ENCODE measurements at regions not wholly inside any gene's neighbourhood (a gene's known extent, or its start where the extent isn't known, plus 50 kb on each side); places are given as distances from the start of the nearest gene placed in this dataset.

GRCh38 chr5:88368201-88368600 lies 99.6 kb upstream of the TMEM161B start:
- H2BK120ac ChIP-seq (ENCODE audit: low read depth, low read length, poor library complexity, severe bottlenecking): no peak overlapping the region
- no peak overlapping the region for H3K23ac ChIP-seq (ENCODE audit: insufficient read length, low read depth, low read length)
- H3K4ac ChIP-seq (ENCODE audit: low read depth, low read length): no peak overlapping the region
- no peaks in the 10 kb centered on the region for H3K23me2 ChIP-seq (ENCODE audit: insufficient read length, low read depth, low read length, poor library complexity, severe bottlenecking)
- Mint-ChIP-seq H3K36me3 (ENCODE audit: insufficient read depth in 1 of 3, low read depth in 3 of 3) (no peaks in the 10 kb centered on the region), H3K9me3 (no peaks in the 10 kb centered on the region), H3K4me3 (no peak overlapping the region), H3K27me3 (ENCODE audit: low read depth) (no peaks in the 10 kb centered on the region), H3K27ac (no peak overlapping the region), H3K4me1 (peaks cover 15 to 18% of the 10 kb centered on the region in 2 experiments)
- no peak for DNase-seq
- H3K27ac ChIP-seq (ENCODE audit: insufficient read length, low read depth, low read length): no peak overlapping the region
- no CpG with 5 or more reads among the region's 2 CpGs for WGBS (ENCODE audit: extremely low coverage, insufficient read length, low lambda C conversion rate)
- H3K79me2 ChIP-seq (ENCODE audit: insufficient read depth, low read length): no peaks in the 10 kb centered on the region
- no peak overlapping the region for H3K4me2 ChIP-seq (ENCODE audit: insufficient read depth, insufficient read length, low read length)
- H3K79me1 ChIP-seq (ENCODE audit: insufficient read depth, low read depth, low read length, poor library complexity, severe bottlenecking): no peaks in the 10 kb centered on the region
- H3T11ph ChIP-seq (ENCODE audit: low read length): no peak overlapping the region
- H4K91ac ChIP-seq (ENCODE audit: insufficient read length, low read depth, low read length): no peak overlapping the region
- TF ChIP-seq, protein P1, sequence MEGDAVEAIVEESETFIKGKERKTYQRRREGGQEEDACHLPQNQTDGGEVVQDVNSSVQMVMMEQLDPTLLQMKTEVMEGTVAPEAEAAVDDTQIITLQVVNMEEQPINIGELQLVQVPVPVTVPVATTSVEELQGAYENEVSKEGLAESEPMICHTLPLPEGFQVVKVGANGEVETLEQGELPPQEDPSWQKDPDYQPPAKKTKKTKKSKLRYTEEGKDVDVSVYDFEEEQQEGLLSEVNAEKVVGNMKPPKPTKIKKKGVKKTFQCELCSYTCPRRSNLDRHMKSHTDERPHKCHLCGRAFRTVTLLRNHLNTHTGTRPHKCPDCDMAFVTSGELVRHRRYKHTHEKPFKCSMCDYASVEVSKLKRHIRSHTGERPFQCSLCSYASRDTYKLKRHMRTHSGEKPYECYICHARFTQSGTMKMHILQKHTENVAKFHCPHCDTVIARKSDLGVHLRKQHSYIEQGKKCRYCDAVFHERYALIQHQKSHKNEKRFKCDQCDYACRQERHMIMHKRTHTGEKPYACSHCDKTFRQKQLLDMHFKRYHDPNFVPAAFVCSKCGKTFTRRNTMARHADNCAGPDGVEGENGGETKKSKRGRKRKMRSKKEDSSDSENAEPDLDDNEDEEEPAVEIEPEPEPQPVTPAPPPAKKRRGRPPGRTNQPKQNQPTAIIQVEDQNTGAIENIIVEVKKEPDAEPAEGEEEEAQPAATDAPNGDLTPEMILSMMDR (conservative IDR thresholded peaks at IDR 0.05): no peak
- H2AK5ac ChIP-seq (ENCODE audit: insufficient read length, low read length): no peak overlapping the region
- no peaks in the 10 kb centered on the region for H3K27me3 ChIP-seq (ENCODE audit: insufficient read depth, low read length)
- no peak overlapping the region for H2BK5ac ChIP-seq (ENCODE audit: insufficient read length, low read length)
- no peak overlapping the region for H2BK15ac ChIP-seq (ENCODE audit: low read depth, low read length)
- H2AFZ ChIP-seq (ENCODE audit: low read length): no peak overlapping the region
- no peak overlapping the region for H3K9ac ChIP-seq (ENCODE audit: extremely low read depth, insufficient read length, low read length)
- H3K14ac ChIP-seq (ENCODE audit: insufficient read depth, low read length): no peak overlapping the region
- H3K4me1 ChIP-seq (ENCODE audit: insufficient read depth, low read length): peaks cover 2% of the 10 kb centered on the region; the same call in 1 of the 2 replicates
- H3K18ac ChIP-seq (ENCODE audit: insufficient read length, low read depth, low read length): no peak overlapping the region
- no peak overlapping the region for H3K56ac ChIP-seq (ENCODE audit: insufficient read length, low read depth, low read length)
- no peaks in the 10 kb centered on the region for H3K9me3 ChIP-seq (ENCODE audit: control insufficient read depth, low read depth, low read length)
- no peak overlapping the region for H2BK20ac ChIP-seq (ENCODE audit: low read depth, low read length, poor library complexity, severe bottlenecking)
- no peaks in the 10 kb centered on the region for H4K20me1 ChIP-seq (ENCODE audit: control insufficient read depth, insufficient read depth, insufficient read length)
- H4K5ac ChIP-seq (ENCODE audit: insufficient read length, low read depth, low read length): no peak overlapping the region
- H2BK12ac ChIP-seq (ENCODE audit: insufficient read length, low read depth, low read length): no peak overlapping the region
- no peak overlapping the region for H4K8ac ChIP-seq (replicated peaks; ENCODE audit: insufficient read length, low read depth, low read length)
